GM19467 (cell line): ENCODE measurements at regions not wholly inside any gene's neighbourhood (a gene's known extent, or its start where the extent isn't known, plus 50 kb on each side); places are given as distances from the start of the nearest gene placed in this dataset.
"Not testable (repeated sequence)": the region's sequence is repeated elsewhere in the genome, so short reads cannot be mapped to it uniquely, and the experiment has no call there.

Experiments used
- ATAC-seq: cut with Tn5 transposase; IDR thresholded peaks from one replicate; pipeline ENCODE4 v1.9.1; 2021; ENCODE audit warnings: mild to moderate bottlenecking, moderate library complexity; ENCODE audit not compliant: unreplicated experiment

GRCh38 chr16:22705799-22706198 lies 108.2 kb upstream of the HS3ST2 start:
- no peak for ATAC-seq

- ATAC-seq, result no peak
Measured at GRCh38 chr16:22710326-22710725, 103.6 kb upstream of the HS3ST2 start.

GRCh38 chr16:22711847-22712246 lies 102.1 kb upstream of the HS3ST2 start:
- no peak for ATAC-seq

GRCh38 chr16:22712471-22712870 lies 101.5 kb upstream of the HS3ST2 start:
- no peak for ATAC-seq

- ATAC-seq, result not testable (repeated sequence)
Measured at GRCh38 chr16:22718598-22718997, 95.4 kb upstream of the HS3ST2 start.

- ATAC-seq, result no peak
Measured at GRCh38 chr16:22719945-22720344, 94.0 kb upstream of the HS3ST2 start.

GRCh38 chr16:22721511-22722100 lies 92.4 kb upstream of the HS3ST2 start:
- ATAC-seq, result no peak

- not testable (repeated sequence) for ATAC-seq
Measured at GRCh38 chr16:22722551-22723541, 91.1 kb upstream of the HS3ST2 start.

GRCh38 chr16:22726868-22727267 lies 87.1 kb upstream of the HS3ST2 start:
- no peak for ATAC-seq

- ATAC-seq, result no peak
Measured at GRCh38 chr16:22727285-22728166, 86.4 kb upstream of the HS3ST2 start.

- no peak for ATAC-seq
Measured at GRCh38 chr16:22728167-22728836, 85.7 kb upstream of the HS3ST2 start.

- ATAC-seq, result no peak
Measured at GRCh38 chr16:22732400-22732799, 81.6 kb upstream of the HS3ST2 start.

- no peak for ATAC-seq
Measured at GRCh38 chr16:22732959-22733358, 81.0 kb upstream of the HS3ST2 start.

GRCh38 chr16:22734368-22734767 lies 79.6 kb upstream of the HS3ST2 start:
- ATAC-seq, result no peak

GRCh38 chr16:22736791-22737190 lies 77.2 kb upstream of the HS3ST2 start:
- ATAC-seq, result no peak

GRCh38 chr16:22739077-22739476 lies 74.9 kb upstream of the HS3ST2 start:
- no peak for ATAC-seq

- no peak for ATAC-seq
Measured at GRCh38 chr16:22743401-22743800, 70.6 kb upstream of the HS3ST2 start.

- ATAC-seq, result no peak
Measured at GRCh38 chr16:22751104-22751667, 62.8 kb upstream of the HS3ST2 start.

GRCh38 chr16:22751685-22752084 lies 62.3 kb upstream of the HS3ST2 start:
- ATAC-seq, result no peak

- ATAC-seq, result no peak
Measured at GRCh38 chr16:22753451-22753850, 60.5 kb upstream of the HS3ST2 start.
